GM19328 (cell line): ENCODE measurements at regions not wholly inside any gene's neighbourhood (a gene's known extent, or its start where the extent isn't known, plus 50 kb on each side); places are given as distances from the start of the nearest gene placed in this dataset.
"Not testable (repeated sequence)": the region's sequence is repeated elsewhere in the genome, so short reads cannot be mapped to it uniquely, and the experiment has no call there.

Source experiments
- ATAC-seq: cut with Tn5 transposase; IDR thresholded peaks from one replicate; pipeline ENCODE4 v1.9.1; 2021; ENCODE audit warnings: mild to moderate bottlenecking, moderate library complexity; ENCODE audit not compliant: unreplicated experiment

DNA sequence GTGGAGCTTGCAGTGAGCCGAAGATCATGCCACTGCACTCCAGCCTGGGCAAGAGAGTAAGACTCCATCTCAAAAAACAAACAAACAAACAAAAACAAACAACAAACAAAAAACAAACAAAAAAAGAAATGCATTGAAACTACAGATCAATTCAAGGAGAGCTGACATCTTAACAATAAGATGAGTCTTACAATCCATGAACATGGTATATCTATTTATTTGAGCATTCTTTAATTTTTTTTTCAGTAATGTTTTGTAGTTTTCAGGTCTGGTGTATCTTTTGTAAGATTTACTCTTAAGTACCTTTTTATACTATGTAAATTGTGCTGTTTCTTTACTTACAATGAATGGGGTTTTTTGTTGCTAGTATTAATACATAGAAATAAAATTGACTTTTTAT is 140.1 kb upstream of the DAPK1 start:
- no peak for ATAC-seq

DNA sequence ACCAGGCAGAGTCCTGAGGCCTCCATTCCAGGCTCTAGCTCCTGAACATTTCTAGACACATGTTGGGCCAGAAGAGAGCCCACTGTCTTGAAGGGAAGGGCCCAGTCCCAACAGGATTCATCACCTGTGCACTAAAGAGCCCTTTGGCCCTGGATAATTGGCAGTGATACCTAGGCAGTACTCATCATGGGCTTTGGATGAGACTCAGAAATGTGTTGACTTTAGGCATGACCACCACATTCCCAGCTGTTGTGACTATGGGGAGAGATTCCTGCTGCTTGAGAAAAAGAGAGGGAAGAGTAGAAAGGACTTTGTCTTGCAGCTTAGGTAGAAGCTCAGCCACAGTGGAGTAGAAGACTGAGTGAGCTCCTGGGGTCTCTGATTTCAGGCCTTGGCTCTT is 138.4 kb upstream of the DAPK1 start:
- no peak for ATAC-seq

DNA sequence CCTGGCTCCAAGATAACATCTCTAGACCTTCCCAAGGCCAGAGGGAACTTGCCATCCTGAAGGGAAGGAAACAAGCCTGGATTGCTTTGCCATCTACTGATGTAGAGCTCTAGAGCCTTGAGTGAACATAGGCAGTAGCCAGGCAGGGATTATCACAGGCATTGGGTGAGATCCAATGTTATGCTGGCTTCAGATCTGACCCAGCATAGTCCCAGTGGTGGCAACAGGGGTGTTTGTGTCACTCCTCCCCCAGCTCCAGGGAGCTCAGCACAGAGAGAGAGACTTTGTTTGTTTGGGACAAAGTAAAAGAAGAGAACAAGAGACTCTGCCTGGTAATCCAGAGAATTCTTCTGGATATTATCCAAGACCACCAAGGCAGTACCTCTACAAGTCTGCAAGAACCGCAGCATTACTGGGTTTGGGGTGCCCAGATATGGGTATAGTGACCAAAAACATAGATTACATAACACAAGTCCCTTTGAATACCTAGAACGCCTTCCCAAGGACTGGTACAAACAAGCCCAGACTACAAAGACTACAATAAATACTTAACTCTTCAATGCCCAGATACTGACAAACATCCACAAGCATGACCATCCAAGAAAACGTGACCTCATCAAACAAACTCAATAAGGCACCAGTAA is 137.6 kb upstream of the DAPK1 start:
- ATAC-seq = no peak

DNA sequence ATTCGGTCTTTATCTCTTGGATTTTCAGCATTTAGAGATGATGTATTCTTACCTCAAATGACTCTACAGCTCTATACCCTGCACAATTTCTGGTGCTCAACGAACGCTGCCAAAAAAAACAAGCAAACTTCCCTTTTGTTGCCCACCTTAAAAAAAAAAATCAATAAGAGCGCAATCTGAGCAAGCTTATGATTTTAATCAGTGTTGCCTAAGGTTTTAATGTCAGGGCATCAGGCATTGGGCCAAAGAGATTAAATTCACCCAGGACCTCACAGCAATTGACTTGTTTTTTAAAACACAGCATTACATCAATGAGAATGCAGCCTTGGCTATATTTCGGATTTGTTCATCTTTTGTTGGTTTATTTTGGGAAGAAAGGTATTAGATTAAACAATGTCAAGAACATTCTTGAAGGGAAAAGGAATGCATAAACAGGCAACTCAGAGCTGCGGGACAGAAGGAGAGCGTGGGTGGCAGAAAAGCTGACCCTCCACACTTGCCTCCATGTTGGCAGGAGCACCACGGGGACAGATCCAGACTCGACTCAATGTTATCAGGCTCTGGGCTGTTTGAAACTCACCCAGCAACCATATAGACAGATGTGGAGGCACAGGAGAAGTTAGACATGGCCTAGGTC is 127.5 kb upstream of the DAPK1 start:
- ATAC-seq = no peak

DNA sequence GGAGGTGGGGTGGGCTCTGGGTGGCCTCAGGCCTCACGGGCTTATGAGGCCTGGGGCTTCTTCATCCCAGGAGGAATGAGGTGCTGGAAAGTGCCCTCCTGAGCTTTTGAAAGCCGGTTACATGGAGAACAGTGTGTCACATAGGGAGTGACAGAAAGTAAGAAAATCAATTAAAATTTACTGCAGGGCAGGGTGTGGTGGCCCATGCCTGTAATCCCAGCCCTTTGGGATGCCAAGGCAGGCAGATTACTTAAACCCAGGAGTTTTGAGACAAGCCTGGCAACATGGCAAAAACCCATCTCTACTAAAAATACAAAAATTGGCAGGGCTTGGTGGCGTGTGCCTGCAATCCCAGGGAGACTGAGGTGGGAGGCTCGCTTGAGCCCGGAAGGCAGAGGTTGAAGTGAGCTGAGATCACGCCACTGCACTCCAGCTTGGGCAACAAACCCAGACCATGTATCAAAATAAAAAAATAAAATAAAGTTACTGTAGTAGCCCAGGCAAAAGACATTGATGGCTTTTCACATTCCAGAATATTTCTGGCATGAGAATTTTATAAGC is 125.8 kb upstream of the DAPK1 start:
- no peak for ATAC-seq

DNA sequence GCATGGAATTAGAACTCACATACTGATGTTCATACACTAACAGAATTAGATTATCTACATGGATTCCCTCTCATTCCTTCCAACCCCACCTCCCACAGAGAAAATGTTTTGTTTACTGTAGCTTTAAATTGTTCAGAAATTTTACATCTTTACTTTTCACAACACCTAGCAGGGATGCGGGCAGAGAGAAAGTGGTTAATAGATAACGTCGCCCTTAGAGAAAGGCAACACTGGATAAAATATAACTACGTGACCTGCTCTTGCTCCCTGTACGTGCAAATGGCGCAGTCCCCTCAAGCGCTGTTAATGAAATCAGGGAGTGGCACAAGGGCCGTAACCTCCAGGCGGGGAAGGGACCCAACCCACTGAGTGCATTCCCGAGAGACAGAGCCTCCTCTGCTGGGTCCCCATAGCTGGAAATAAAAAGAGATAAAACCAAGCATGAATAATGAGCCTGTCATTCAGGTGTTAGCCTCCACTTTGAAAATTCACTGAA is 125.3 kb upstream of the DAPK1 start:
- no peak for ATAC-seq

DNA sequence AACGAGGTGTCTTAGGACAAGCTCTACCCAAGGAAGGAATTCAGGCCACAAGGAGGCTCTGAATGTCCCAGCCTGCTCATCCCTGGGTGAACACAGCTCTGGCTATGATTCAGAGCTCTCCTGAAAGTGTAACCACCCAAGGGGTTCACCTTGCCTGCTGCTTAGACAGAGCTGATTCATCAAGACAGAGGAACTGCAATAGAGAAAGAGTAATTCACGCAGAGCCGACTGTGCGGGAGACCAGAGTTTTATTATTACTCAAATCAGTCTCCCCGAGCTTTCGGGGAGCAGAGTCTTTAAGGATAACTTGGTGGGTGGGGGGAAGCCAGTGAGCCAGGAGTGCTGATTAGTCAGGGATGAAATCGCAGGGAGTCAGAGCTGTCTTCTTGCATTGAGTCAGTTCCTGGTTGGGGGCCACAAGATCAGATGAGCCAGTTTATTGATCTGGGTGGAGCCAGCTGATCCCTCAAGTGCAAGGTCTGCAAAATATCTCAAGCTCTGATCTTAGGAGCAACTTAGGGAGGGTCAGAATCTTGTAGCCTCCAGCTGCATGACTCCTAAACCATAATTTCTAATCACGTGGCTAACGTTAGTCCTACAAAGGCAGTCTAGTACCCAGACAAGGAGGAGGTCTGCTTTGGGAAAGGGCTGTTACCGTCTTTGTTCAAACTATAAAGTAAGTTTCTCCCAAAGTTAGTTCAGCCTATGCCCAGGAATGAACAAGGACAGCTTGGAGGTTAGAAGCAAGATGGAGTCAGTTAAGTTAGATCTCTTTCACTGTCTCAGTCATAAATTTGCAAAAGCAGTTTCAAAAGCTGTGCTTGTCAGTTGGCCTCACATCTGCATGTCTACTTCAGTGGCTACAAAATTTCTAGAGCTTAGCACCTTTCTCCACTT is 123.4 kb upstream of the DAPK1 start:
- ATAC-seq = not testable (repeated sequence)

DNA sequence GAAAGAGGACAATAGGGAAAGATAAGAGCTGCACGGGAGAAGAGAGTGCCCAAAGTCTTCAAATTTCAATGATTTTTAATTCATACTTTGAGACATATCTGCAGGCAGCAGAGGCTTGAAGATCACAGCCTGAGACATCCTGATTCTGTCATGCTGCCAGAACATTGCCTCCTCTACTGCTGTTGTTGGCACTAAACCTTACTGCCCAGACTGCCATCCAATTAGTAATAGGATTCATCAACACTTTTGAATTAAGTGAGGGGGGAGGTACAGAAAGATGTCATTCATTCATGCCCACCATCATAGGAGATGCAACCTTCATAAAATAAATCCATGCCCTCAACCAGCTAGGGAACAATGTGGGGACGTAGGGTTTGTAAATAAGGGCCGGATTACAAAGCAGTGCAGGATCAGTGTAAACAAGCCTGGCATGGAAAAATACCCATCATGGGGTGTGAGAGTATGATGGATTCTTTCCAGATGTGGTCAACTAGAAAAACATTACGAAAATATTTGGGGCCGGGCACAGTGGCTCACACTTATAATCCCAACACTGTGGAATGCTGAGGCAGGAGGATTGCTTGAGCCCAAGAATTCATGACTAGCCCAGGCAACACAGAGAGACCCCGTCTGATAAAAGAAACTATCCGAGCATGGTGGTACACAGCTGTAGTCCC is 122.1 kb upstream of the DAPK1 start:
- ATAC-seq = no peak

DNA sequence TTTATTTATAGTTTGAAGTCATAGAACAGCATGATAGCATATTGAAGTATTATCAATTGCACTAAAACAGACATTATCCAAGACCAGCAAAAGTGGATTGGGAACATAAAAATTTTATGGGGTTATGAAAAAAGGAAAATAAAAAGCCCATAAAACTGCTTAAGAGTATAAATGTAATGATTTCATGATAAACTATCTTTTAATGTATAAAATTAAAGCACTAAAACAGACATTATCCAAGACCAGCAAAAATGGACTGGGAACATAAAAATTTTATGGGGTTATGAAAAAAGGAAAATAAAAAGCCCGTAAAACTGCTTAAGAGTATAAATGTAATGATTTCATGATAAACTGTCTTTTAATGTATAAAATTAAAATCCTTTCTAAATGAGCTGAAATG is 119.0 kb upstream of the DAPK1 start:
- no peak for ATAC-seq

DNA sequence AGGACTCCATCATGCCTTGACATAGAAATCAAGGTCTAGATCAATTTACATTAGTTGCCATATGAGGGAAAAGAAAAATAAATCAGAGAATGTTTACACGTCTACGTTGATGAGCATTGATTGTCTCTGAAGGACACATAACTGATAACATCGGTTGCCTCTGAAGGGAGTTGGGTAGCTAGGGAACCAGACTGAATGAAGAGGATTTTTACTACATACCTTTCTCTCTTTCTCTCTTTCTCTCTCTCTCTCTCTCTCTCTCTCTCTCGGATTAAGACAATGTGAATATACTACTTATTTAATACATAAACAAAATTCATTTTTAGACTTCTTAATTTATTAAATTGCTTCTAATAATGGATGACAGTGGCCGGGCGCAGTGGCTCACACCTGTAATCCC is 118.4 kb upstream of the DAPK1 start:
- no peak for ATAC-seq

DNA sequence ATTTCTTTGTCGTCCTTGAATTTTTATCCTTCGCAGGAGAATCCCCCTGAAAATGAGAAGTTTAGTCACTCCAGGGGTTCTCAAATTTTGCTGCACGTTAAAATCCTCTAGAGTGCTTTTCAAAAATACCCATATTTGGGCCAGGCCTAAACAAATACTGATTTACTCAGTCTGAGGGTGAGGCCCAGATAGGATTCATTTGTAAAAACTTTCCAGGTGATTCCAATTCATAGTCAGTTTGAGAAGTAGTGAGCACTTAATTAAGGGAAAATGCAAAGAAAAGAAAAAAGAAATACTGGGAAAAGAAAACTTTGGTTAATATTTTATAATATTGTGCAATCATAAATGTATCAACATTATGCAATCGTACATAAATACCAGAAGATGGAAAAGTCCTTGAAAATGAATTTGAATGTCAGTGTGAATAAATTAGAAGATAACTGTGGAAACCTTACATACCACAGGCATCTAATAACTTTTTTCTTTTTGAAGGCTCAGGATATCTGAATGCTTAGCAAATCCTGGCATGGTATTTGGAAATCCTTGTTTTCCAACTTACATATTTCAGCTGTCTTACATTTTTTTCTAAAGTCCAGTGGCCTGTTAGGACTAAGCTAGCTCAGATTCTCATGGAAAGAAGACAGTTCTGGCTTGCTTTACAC is 116.5 kb upstream of the DAPK1 start:
- ATAC-seq = no peak

DNA sequence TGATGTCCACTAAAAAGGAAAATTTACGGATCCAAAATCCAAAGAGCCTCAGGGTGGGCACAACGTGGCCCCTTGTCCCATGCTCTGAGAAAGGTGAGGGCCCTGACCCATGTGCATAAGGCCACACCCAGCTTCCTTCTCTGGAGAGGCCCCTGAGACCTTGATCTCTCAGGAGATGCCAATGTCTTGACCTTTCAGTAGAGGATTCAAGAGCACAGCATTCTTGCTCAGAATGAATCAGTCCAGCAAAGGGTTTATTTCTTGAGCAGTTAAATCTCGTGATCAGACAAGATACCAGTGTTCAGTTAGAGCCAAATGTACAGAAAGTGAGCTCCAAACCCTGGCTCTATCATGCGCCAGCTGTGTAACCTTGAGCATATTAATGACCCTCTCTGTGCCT is 115.9 kb upstream of the DAPK1 start:
- ATAC-seq = no peak

DNA sequence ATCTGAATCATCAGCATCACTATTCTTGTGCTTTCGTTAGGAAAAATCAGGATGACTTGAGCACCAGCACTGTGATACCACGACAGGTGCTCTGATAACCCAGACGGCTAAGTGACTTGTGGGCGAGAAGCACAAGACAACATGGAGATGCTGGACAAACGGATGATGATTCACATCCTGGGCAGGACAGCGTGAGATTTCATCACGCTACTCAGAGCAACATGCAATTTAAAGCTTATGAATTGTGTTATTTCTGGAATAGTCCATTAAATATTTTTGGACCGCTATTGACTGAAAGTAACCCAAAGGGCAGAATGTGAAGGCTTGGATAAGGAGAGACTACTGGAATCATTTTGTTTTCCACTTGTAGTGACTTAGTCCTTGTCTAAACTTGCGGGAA is 114.8 kb upstream of the DAPK1 start:
- ATAC-seq = no peak

DNA sequence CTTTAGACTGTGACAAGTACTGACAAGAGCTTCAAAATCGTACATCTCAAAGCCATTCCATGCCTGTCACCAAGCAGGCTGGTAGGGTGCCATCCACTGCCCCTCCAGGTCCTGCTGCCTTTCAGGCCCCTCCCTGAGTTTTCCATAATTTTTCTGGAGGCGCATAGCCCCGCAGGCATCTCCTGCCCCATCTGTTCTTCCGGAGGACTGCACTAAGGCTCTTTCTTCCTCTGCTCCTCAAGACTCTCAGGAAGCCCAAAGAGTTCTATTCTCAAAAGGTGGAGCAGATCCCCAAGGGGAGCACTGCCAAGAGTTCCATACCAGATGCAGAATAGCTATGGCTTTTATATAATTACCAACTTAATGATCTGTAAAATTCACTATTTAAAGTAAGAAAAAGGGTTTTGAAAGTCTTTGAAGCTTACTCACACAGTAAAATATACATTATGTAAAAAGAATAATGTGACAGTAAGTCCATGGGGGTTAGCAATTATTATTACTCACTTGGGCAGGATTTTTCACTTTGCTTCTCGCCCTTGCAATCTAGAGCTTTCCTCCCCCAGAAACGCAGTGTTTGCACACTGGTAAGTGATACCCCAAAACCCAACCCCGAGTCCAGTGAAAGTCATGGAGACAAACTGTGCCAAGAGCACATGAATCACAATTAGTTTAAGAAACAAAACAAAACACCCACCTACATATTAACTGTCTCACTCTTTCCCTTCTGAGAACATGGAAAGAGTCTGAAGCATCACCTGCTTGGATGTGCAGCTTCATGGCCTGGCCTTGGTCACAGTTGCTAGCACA is 114.1 kb upstream of the DAPK1 start:
- no peak for ATAC-seq

DNA sequence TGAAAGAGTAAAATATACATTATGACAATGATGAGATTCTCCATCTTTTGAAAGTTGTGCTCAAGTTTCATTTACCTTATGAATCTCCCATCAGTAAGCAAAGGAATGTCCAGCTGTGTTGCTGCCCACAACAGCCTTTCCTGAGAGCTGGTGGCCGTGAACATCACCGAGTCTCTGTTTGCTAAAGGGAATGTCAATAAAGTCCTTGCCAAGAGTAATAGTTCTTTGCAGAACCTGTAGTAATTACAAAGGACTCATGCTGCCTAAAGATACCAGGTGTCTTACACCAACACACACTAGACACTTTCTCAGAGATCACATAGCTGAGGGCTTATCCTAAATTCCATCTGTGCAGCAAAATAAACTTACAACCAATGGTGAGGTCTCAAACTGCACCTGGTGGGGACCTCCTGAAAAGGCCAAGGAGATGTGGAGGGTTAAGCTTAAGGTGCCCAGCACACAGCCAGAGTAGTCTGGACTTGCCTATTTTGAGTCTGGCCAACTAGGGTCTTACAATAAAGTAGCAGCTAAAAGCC is 111.1 kb upstream of the DAPK1 start:
- ATAC-seq = no peak

DNA sequence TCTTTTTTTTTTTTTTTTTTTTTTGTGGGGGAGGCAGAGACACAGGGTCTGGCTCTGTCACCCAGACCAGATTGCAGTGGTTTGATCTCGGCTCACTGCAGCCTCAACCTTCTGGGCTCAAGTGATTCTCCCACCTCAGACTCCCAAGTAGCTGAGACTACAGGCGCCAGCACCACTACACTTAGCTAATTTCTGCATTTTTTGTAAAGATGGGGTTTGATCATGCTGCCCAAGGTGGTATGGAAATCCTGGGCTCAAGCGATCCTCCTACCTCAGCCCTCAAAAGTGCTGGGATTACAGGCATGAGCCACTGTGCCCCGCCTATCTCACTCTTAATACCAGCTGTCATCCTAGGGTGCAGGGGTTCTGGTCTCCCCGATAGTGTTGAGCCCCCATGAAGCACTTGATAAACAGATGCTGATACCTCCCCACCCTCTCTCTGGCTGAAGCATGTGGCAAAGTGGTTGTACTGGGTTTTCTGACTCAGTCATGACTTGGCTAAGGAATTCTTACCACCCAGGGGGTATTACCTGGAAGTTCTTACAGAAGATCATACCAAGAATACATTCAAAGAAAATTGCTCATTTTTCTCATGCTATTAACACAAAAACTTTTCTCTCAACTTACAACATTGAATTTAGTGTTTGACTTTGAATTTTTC is 110.2 kb upstream of the DAPK1 start:
- no peak for ATAC-seq

DNA sequence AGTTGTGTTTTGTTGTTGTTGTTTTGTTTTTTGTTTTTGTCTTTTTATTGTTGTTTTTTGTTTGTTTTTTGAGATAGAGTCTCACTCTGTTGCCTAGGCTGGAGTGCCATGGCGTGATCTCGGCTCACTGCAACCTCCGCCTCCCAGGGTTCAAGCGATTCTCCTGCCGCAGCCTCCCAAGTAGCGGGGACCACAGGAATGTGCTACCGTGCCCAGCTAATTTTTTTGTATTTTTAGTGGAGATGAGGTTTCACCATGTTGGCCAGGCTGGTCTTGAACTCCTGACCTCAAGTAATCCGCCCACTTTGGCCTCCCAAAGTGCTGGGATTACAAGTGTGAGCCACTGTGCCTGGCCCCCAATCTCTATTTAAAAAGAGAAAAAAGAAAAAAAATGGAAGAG is 109.0 kb upstream of the DAPK1 start:
- ATAC-seq = not testable (repeated sequence)

DNA sequence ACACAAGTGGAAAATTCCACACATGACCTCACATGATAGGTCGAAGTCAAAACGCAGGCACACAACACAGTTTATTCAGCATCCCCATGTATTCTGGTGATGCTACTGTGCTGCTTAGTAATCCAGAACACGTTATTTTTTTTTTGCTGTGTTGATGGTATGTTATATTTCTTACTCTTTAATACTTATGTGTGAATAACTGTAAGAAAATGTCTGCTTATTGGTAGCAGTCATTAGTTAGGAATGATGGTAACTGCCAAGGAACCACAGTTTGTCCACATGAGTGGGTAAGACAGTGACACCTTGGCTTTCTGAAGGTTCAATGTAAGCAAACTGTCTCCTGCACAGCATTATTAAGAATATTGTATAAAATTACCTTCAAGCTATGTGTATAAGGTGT is 107.7 kb upstream of the DAPK1 start:
- no peak for ATAC-seq

DNA sequence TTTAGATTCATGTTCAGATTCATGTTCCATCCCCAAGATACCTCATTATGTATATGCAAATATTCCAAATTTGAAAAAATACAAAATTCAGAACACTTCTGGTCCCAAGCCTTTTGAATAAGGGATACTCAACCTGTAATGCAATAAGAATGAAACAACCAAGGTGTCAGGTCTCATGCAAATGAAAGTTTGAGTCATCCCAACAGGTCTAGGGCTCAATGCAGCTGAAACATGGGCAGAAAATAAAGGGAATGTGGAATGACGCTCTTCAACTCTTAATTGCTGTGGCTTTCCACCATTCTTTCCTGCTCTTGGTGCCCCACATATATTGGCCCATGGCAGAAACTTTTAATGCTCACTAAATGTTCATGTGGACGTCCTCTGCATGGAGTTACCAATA is 107.3 kb upstream of the DAPK1 start:
- no peak for ATAC-seq
